Heart right ventricle (tissue), 16 donors: ENCODE measurements at regions not wholly inside any gene's neighbourhood (a gene's known extent, or its start where the extent isn't known, plus 50 kb on each side); places are given as distances from the start of the nearest gene placed in this dataset.

ENCODE experiments used
- ATAC-seq, 8 donors: fragments of 200-7000 bp; cut with Tn5 transposase; one replicate each; pipeline ENCODE4 v1.9.1; 2020; ENCODE audit warnings: mild to moderate bottlenecking in 8 of 8, moderate library complexity in 8 of 8, moderate number of reproducible peaks in 1 of 8
- DNase-seq, 2 donors: peaks; one replicate each; pipeline ENCODE4 v3.0.0-alpha.2; 2020
- H3K27ac ChIP-seq, 10 donors: fragments of 200-600 bp; sonication (generic) in 2 of 10; one replicate each; pipeline versions ENCODE4 v1.5.0 to v1.8.0; 2020 to 2022; ENCODE audit warnings: mild to moderate bottlenecking in 3 of 10
- H3K27me3 ChIP-seq, 7 donors: fragments of 200-600 bp; one replicate each; pipeline ENCODE4 v1.8.0; 2021 to 2022; ENCODE audit warnings: mild to moderate bottlenecking in 2 of 7
- H3K36me3 ChIP-seq, 9 donors: fragments of 200-600 bp; sonication (generic) in 1 of 9; one replicate each; pipeline versions ENCODE4 v1.5.0 to v1.8.0; 2020 to 2022; ENCODE audit warnings: mild to moderate bottlenecking in 2 of 9
- H3K4me1 ChIP-seq, 9 donors: fragments of 200-600 bp; sonication (generic) in 1 of 9; one replicate each; pipeline versions ENCODE4 v1.5.0 to v1.8.0; 2020 to 2022; ENCODE audit warnings: mild to moderate bottlenecking in 4 of 9
- H3K4me3 ChIP-seq, 10 donors: fragments of 200-600 bp; sonication (generic) in 2 of 10; one replicate each; pipeline versions ENCODE4 v1.5.0 to v1.8.0; 2020 to 2022; ENCODE audit warnings: mild to moderate bottlenecking in 7 of 10, moderate library complexity in 2 of 10
- H3K9me3 ChIP-seq, 11 donors: fragments of 200-600 bp in 10 of 11; sonication (generic) in 2 of 11; one replicate each; pipeline versions ENCODE4 v1.5.0 to v1.8.0; 2013 to 2022; ENCODE audit warnings: mild to moderate bottlenecking in 2 of 11, control low read depth in 1 of 11, moderate library complexity in 1 of 11
- WGBS, 2 donors: extraction: QIAGEN DNeasy Blood & Tissue Kit; methylation state at CpG; one replicate each; pipeline ENCODE4 v1.1.7; 2013; ENCODE audit warnings: inconsistent platforms in 1 of 2; 5-methylcytosine and 5-hydroxymethylcytosine counted together
- intact Hi-C, 10 donors: fragments of 100-400 bp; cut with DNase I; formaldehyde crosslinking; loops; one replicate each; pipeline versions ENCODE4 v1.11.1 to v1.14.2; 2022
- TF ChIP-seq, protein P1 (sequence below), 9 donors: fragments of 200-600 bp; sonication (generic) in 2 of 9; IDR thresholded peaks; one replicate each; pipeline versions ENCODE4 v1.5.0 to v1.8.0; 2021 to 2022; ENCODE audit warnings: antibody characterized with exemption in 9 of 9, mild to moderate bottlenecking in 5 of 9, moderate library complexity in 1 of 9
- donor health status: Arrhythmogenic right ventricular cardiomyopathy.
- donor health status: ischemic (EF 13 %, LVEDD 7.1; RV severe dilation, severe dysfunction).
- donor health status: healthy with polysubstance abuse.
- donor health status: DM: no; HTN: yes; CAD: no.
- donor health status: DM: no; HTN: no; CAD: no.
- donor health status: ischemic (EF 25% LVEDD 6.9; RV normal size, moderate dysfunction).
- donor health status: ischemic (EF 25% LVEDD 5.7; RV mildly dilated, moderate dysfunction).
- donor health status: healthy.
- donor health status: DM: yes; HTN: yes; CAD: no.
- donor health status: Ischemic cardiomyopathy.
- donor health status: ischemic (EF 35%, LVEDD 5.7; RV mildly dilated, moderate dysfunction).
- donor health status: nonischemic (EF 11% LVEDD 7.7; RV severe dilation, severe dysfunction).
- donor health status: DM: yes; HTN: yes; CAD: no.
- donor health status: PGD.
- donor health status: ischemic (EF 29% LVEDD 5.4; RV normal size, mild dysfunction).
- donor health status: nonischemic (EF 23%, LVEDD 6.1; RV moderate dilation, normal function).

DNA sequence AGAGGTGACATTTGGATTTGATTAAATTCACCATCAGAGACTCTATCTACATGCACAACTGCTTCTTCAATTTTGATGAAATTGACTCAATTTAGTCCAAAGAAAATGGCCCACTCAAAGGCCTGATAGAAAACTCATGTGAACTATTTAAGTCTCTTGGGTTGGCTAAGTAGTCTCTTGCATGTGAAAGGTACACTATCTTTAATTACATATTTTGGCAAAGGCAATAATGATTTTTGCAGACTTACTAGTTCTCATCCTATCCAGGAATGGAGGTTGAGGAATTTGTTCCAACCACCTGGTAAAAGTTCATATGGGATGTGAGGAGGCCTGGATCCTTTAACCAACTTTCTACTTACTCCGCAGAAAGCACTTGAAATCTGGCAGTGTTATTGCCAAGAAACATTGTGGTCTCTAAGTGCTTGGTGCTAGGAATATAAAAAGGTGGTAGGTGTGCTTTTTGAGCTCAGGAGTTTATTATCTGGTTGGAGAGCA, 618.6 kb upstream of the MKI67 start:
- WGBS, 2 donors, result 91 to 94% methylated on average over 1 of the region's 1 CpG
- H3K27me3 ChIP-seq, result peaks cover 0 to 54% (median 15%) of the 10 kb centered on the region in 7 donors
- TF ChIP-seq, protein P1, sequence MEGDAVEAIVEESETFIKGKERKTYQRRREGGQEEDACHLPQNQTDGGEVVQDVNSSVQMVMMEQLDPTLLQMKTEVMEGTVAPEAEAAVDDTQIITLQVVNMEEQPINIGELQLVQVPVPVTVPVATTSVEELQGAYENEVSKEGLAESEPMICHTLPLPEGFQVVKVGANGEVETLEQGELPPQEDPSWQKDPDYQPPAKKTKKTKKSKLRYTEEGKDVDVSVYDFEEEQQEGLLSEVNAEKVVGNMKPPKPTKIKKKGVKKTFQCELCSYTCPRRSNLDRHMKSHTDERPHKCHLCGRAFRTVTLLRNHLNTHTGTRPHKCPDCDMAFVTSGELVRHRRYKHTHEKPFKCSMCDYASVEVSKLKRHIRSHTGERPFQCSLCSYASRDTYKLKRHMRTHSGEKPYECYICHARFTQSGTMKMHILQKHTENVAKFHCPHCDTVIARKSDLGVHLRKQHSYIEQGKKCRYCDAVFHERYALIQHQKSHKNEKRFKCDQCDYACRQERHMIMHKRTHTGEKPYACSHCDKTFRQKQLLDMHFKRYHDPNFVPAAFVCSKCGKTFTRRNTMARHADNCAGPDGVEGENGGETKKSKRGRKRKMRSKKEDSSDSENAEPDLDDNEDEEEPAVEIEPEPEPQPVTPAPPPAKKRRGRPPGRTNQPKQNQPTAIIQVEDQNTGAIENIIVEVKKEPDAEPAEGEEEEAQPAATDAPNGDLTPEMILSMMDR (IDR thresholded peaks at IDR 0.05), result no peak
- no peak overlapping the region for H3K27ac ChIP-seq
- ATAC-seq, result no peak
- no peaks in the 10 kb centered on the region for H3K4me1 ChIP-seq
- no peaks in the 10 kb centered on the region for H3K9me3 ChIP-seq
- no peak overlapping the region for H3K4me3 ChIP-seq
- DNase-seq, result no peak
- H3K36me3 ChIP-seq, result no peaks in the 10 kb centered on the region
- intact Hi-C loops, result no loop called here

GRCh38 chr10:128747582-128748346, 621.5 kb upstream of the MKI67 start:
- ATAC-seq, result no peak
- H3K27ac ChIP-seq, result no peak overlapping the region
- no peaks in the 10 kb centered on the region for H3K4me1 ChIP-seq
- intact Hi-C loops, result no loop called here
- H3K27me3 ChIP-seq, result peaks cover 0 to 32% (median 5%) of the 10 kb centered on the region in 7 donors
- 78 to 81% methylated on average over 22 of the region's 22 CpGs for WGBS, 2 donors
- TF ChIP-seq, protein P1 (IDR thresholded peaks at IDR 0.05), result no peak
- no peak for DNase-seq
- H3K36me3 ChIP-seq, result no peaks in the 10 kb centered on the region
- H3K9me3 ChIP-seq, result peaks cover 0 to 11% (median 0%) of the 10 kb centered on the region in 11 donors
- no peak overlapping the region for H3K4me3 ChIP-seq

GRCh38 chr10:128751284-128751683, 625.1 kb upstream of the MKI67 start:
- H3K27ac ChIP-seq, result no peak overlapping the region
- TF ChIP-seq, protein P1 (IDR thresholded peaks at IDR 0.05), result no peak
- H3K9me3 ChIP-seq, result peaks cover 0 to 11% (median 0%) of the 10 kb centered on the region in 11 donors
- intact Hi-C loops, result no loop called here
- ATAC-seq (peak in 1 of 8 donors; percentile 20), DNase-seq (no peak)
- H3K36me3 ChIP-seq, result no peaks in the 10 kb centered on the region
- peaks cover 0 to 18% (median 0%) of the 10 kb centered on the region in 7 donors for H3K27me3 ChIP-seq
- no peak overlapping the region for H3K4me3 ChIP-seq
- H3K4me1 ChIP-seq, result no peaks in the 10 kb centered on the region
- WGBS, 2 donors, result 70 to 75% methylated on average over 7 of the region's 7 CpGs

DNA sequence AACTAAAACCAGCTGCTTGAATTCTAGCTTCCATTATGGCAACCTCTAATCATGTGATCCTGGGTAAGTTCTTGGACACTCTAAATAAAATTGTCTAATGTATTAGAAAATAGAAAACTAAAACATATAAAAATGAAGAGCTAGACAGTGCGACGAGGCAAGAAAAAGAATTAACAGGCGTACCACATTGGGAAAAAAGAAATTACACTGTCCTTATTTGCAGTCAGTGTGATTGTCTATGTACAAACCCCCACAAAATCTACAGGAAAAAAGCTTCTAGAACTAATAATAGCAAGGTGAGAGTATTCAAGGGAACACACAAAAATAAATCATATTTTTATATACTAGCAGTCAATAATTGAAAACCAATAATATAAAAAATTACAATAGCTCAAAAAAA, 625.6 kb upstream of the MKI67 start:
- intact Hi-C loops, result no loop called here
- 92 to 95% methylated on average over 3 of the region's 3 CpGs for WGBS, 2 donors
- ATAC-seq, result no peak
- Histone ChIP-seq H3K27ac (no peak overlapping the region), H3K27me3 (peaks cover 0 to 18% (median 0%) of the 10 kb centered on the region in 7 donors), H3K9me3 (peaks cover 0 to 11% (median 0%) of the 10 kb centered on the region in 11 donors), H3K4me1 (no peaks in the 10 kb centered on the region), H3K4me3 (no peak overlapping the region), H3K36me3 (no peaks in the 10 kb centered on the region)
- DNase-seq, result no peak
- TF ChIP-seq, protein P1 (IDR thresholded peaks at IDR 0.05), result no peak
